Prostate gland (tissue), 2 donors: ENCODE measurements at regions not wholly inside any gene's neighbourhood (a gene's known extent, or its start where the extent isn't known, plus 50 kb on each side); places are given as distances from the start of the nearest gene placed in this dataset.

Experiments
- POLR2A ChIP-seq: fragments of 450-650 bp; IDR thresholded peaks from one replicate; pipeline ENCODE4 v1.6.1; 2016; ENCODE audit warnings: antibody characterized with exemption, mild to moderate bottlenecking
- POLR2AphosphoS5 ChIP-seq: sonication (generic); formaldehyde crosslinking; IDR thresholded peaks from one replicate; pipeline ENCODE4 v1.6.1; 2017; ENCODE audit warnings: antibody characterized with exemption
- TF ChIP-seq, protein P1 (sequence below), 4 experiments: fragments of 200-600 bp in 2 of 4; fragments of 450-650 bp in 2 of 4; sonication (generic) in 2 of 4; IDR thresholded peaks; 1 replicate in 3 of 4; 2 replicates in 1 of 4; pipeline ENCODE4 v1.5.1; 2016 to 2019; ENCODE audit warnings: antibody characterized with exemption in 4 of 4, mild to moderate bottlenecking in 2 of 4, moderate library complexity in 2 of 4

DNA sequence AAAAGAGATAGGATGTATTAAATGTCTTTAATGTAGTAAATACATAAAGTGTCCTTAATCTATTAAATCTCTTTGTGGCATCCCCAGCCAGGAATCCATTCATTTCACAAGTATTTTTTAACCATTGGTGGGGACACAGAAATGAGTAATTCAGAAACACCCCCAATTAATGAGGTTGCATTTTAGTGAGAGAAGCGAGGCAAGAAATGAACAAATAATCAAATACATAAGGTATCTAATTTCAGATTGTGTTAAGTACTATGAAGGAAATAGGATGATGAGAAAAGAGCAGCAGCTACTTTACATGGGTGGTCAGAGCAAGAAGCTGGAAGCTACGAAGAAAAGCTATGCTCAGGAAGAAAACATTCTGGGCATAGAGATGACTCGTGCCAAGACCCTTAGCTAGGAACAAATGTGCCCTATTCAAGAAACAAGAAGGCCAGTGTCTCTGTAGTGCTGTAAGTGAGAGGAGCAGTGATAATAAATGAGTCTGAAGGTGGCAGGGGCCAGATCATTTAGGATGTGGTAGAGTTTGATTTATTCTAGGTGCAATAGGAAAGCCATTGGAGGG is 60.5 kb upstream of the IGF1 start:
- no peak for TF ChIP-seq POLR2A
- TF ChIP-seq, protein P1, sequence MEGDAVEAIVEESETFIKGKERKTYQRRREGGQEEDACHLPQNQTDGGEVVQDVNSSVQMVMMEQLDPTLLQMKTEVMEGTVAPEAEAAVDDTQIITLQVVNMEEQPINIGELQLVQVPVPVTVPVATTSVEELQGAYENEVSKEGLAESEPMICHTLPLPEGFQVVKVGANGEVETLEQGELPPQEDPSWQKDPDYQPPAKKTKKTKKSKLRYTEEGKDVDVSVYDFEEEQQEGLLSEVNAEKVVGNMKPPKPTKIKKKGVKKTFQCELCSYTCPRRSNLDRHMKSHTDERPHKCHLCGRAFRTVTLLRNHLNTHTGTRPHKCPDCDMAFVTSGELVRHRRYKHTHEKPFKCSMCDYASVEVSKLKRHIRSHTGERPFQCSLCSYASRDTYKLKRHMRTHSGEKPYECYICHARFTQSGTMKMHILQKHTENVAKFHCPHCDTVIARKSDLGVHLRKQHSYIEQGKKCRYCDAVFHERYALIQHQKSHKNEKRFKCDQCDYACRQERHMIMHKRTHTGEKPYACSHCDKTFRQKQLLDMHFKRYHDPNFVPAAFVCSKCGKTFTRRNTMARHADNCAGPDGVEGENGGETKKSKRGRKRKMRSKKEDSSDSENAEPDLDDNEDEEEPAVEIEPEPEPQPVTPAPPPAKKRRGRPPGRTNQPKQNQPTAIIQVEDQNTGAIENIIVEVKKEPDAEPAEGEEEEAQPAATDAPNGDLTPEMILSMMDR (IDR thresholded peaks at IDR 0.05): no peak
- TF ChIP-seq POLR2AphosphoS5: no peak
